GM18951 (cell line): ENCODE measurements at regions not wholly inside any gene's neighbourhood (a gene's known extent, or its start where the extent isn't known, plus 50 kb on each side); places are given as distances from the start of the nearest gene placed in this dataset.

Experiments
- POLR2A ChIP-seq: IDR thresholded peaks from 4 replicates; pipeline ENCODE4 v1.6.1; 2011; ENCODE audit warnings: mild to moderate bottlenecking; ENCODE audit not compliant: insufficient read length, insufficient read depth; ENCODE audit errors: extremely low read depth
- in situ Hi-C: fragments of 300-500 bp; cut with MboI; formaldehyde crosslinking; loops from one replicate; pipeline ENCODE4 v1.12.0; 2022; ENCODE audit warnings: low sequenced_read_pairs, mixed read lengths, inconsistent platforms; ENCODE audit not compliant: unreplicated experiment

DNA sequence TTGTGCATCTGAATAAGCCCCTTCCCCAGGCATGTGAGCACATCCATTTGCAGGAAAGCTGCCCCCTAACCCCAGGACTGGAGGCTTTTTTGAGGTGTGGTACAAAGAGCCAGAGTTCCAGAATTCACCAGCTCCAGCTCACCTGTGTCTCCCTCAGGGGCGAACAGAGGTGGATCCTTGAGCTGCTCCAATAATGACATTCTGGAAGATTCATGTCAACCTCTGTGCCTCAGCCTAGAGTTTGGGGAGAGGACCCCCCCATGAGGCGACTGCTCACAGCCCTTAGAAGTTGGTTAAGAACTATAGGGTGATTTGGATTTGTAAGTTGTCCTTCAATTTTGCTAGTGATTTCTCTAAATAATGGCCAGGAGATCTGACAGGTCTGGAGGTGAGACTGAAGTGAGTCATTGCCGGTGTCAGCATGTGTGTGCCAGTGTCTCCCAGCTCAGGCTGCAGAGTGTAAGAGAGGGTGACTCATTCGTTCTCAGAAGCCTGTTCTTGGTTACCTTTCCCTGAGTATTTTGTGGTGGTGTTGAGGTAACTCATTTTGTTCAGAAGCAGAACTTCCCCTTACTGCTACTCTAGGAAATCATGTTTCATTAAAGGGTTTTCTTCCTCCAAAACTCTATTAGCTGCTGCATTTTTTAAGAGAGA, 136.9 kb upstream of the TOPAZ1 start:
- in situ Hi-C loops = no loop called here
- TF ChIP-seq POLR2A = no peak

DNA sequence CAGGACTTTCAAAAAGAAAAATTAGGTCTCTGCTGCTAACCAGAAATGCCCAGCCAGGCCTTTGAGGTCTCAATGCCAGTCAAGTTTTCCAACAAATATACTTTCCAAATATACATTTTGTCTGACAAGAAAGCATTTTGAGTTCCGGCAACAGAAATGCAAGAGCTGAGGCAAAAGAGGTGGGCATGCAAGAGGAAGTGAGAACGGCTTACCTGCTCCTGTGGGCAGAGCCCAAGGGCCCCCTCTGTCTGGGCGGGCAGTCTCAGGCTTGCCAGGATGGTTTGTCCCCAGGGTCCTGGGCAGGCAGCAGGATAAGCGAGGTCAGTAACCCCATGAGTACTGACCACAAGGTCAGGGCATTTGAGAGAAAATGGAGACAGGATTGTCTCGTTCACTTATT, 136.1 kb upstream of the TOPAZ1 start:
- in situ Hi-C loops = no loop called here
- no peak for TF ChIP-seq POLR2A

DNA sequence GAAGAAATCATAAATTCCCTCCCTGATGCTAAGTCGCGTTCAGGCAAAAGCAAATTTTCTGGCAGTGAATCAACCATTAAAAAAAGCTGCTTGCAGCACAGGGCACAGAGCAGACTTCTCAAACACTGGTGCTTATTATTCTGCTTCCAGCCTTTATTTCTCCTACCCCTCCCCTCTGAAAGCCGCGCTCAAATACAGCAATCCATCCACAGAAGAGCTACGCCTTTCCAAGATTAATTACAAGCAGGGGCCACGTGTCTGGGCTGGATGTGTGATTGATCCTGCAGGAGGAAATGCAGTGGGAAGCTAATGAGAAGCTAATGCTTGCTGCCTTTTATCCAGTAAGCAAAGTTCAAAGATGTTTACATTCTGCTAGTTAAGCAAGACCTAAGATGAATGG, 134.9 kb upstream of the TOPAZ1 start:
- no peak for TF ChIP-seq POLR2A
- in situ Hi-C loops = no loop called here

DNA sequence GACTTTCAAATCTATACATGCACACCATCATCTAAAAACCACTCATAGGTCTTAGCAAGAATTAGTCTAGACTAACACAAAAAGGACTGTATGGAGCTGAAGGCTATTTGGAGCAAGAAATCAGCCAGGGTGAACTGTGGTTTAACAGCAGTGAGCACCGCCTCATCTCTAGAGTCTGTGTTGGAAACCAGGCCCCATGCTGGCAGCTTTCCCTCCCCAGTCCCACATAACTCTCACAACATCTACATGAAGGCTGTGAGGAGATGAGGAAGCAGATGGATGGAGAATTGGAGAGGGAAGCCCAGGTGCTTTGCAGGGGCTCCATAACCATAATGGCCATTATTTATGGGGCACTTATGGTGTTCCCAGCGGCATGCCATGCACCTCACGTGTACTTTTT, 133.2 kb upstream of the TOPAZ1 start:
- in situ Hi-C loops = no loop called here
- no peak for TF ChIP-seq POLR2A

DNA sequence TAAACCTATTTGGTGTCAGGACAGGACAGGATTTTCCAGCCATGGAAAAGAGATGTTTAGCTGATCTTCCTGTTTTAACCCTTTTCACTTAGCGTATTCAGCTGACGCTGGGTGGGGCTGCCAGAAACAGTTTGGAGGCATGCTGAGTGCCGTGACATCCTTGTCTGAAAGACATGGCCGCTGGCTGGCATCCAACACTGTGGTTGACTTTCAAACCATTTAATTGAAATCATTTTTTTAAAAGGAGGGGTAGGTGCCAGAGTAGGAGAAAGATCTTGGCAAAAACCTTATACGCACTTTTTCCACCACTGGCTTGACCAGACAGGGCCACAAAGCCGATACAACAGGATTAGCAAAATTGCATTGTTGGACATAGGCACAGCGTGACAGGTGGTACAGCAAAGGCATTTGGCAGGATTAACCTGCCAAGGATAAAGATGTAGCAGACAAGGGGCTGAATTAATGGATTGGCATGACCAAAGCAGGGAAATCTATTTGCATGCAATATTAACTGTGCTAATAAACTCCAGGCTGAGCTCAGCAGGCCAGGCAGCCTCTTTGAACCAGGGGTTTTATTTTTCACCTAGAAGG, 131.8 kb upstream of the TOPAZ1 start:
- no peak for TF ChIP-seq POLR2A
- in situ Hi-C loops = no loop called here

DNA sequence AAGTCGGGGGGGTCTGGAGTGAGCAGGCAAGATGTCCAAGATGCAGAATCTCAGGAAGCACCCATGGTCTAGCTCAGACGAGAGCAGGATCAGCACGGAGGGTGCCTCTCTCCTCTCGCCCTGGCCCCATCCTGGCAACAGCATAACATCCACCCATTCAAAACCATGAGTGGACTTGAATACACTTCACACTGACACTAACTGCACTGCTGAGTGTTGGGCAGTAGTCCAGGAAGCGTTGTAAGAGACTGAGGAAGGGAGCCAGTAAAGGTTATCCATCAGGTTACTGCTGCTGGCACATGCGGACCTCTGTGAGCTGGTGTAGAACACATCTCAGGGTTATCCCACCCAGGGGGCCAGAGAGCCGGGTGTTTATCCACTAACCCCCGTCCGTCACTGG, 131.0 kb upstream of the TOPAZ1 start:
- in situ Hi-C loops = no loop called here
- TF ChIP-seq POLR2A = no peak

DNA sequence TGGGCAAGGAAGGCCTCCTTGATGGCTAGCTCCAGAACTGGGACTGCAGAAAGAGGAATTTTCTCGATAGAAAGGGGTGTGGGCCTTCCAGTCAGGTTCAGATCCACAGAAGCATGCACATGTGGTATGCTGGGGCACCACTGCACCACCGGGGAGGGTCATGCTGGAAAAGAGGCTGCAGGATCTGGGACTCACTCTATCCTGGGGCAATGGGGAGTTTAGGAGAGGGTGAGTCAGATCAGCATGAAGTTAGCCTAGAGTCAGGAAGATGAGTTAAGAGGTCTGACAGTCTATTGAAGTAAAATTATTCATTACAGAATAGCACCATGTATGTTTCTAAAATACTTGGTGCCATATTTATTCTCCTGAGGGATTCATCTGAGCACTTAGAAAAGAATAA, 130.2 kb upstream of the TOPAZ1 start:
- no peak for TF ChIP-seq POLR2A
- in situ Hi-C loops = no loop called here

DNA sequence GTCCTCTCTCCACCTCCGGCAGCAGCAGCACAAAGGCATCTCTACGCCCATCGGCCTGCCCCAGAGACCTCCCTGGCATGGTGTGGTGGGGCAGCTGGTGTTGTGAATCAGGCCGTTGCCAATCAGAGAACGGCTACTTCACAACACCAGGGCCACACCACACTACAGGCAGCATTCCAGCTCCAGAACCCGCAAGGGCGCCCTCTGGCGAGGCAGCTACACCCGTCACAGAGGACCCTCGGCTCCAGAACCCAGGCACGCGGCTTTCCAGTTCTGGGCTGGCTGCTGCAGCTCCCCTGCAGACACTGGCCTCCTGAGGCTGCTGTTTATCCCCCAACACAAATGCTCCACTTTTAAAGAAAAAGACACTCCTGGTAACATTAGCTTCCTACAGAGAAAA, 127.5 kb upstream of the TOPAZ1 start:
- in situ Hi-C loops = no loop called here
- TF ChIP-seq POLR2A = no peak

DNA sequence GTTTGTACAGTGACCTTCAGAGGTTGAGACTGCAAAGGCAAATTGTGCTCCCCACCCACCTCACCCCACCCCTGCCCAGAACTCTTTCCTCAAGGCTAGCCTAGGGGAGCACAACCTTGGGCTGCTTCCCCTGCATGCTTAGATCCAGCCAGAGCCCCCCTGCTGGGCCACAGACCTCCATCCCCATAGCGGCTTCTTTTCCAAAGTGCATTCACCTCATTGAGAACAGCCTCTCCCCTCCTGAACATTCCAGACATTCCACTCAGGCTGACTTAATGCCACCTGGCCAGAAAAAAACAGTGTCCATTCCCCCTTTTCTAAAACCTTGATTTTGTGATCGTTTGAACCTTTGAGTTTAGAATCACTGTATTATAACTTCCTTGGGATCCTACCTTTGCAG, 124.4 kb upstream of the TOPAZ1 start:
- in situ Hi-C loops = no loop called here
- TF ChIP-seq POLR2A = no peak

DNA sequence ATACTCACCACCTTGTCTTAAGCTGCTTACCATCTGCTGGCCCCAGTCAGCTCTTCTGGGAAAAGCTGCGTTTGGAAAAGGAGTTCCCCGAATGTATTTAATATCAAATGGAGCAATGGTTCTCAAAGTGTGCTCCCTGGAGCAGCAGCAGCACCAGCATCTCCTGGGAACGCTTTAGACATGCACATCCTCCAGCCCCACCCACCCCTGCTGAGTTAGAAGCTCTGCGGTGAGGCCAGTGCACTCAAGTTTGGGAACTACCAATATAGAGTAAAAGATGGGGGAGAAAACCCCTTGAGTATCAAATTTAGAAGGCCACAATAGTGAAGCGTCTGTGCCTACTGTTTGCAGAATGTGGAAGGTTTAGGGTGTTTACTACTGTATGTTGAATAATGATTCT, 124.0 kb upstream of the TOPAZ1 start:
- no peak for TF ChIP-seq POLR2A
- in situ Hi-C loops = no loop called here

DNA sequence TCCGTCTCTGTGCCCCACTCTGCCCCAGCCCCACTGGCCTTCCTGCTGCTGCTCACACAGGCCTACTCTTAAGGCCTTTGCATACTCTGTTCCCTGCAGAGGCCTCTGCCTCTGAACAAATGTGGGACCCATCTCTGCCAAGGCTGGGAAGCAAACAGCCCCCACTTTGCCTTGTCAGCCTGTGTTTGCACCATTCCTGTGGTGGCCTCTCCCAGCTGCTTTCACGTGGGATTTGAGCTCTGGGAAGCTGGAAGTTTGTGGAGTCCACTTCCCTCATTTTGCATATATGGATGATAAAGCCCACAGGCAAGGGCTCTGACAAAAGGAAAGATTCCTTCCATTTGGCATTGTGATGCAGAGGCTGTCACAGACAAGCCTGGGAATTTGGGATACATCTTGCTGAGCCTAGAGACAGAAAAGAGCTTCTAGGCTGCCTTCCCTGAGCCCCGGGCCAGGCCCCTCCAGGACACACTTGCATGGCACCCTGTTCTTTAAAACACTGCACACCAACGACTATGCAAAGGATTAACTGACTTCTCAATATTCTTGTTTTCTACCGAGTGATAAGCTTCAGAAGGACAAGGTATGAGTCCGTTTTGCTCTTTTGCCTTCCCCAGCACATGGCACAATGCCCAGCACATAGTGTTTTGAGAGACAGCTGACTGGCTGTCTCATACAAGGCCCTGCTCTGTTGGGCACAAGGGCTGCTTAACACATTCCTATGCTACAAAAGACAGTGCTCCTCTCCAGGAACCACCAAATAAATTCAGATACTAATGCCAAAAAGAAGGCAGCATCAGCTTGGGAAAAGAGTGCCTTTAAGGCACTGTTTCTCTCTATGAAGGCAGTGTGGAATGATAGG, 120.7 kb upstream of the TOPAZ1 start:
- in situ Hi-C loops = no loop called here
- TF ChIP-seq POLR2A = no peak

DNA sequence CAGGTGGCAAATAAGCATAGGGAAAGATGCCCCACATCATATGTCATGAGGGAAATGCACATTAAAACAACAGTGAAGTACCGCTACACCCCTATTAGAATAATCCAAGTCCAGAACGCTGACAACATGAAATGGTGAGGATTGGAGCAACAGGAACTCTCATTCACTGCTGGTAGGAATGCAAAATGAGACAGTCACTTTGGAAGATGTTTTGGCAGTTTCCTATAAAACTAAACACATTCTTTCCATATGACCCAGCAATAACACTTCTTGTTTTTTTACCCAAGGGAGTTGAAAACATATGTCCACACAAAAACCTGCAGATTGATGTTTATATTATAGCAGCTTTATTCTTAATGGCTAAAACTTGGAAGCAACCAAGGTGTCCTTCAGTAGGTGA, 116.4 kb upstream of the TOPAZ1 start:
- in situ Hi-C loops = no loop called here
- TF ChIP-seq POLR2A = no peak

DNA sequence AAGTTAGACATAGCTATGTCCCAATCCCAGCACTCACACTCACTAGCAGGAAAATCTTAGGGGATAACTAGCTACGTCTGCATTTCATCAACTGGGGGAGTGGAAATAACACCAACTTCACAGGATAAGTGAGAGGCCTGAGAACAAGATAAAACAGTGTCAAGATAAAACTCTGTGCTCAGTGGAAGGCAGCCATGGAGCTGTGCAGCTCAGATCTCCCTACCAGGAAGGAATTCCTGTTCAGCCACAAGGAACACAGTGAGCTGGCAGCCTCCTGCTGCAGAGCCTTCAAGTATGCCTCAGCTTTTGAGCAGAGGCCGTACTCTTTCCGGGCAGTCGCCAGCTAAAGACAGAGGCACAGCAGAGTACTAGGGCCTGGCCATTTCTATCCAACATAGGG, 115.8 kb upstream of the TOPAZ1 start:
- in situ Hi-C loops = no loop called here
- no peak for TF ChIP-seq POLR2A
